ENCODE measurements at regions not wholly inside any gene's neighbourhood (a gene's known extent, or its start where the extent isn't known, plus 50 kb on each side); places are given as distances from the start of the nearest gene placed in this dataset.
"Not testable (repeated sequence)": the region's sequence is repeated elsewhere in the genome, so short reads cannot be mapped to it uniquely, and the experiment has no call there.

DNA sequence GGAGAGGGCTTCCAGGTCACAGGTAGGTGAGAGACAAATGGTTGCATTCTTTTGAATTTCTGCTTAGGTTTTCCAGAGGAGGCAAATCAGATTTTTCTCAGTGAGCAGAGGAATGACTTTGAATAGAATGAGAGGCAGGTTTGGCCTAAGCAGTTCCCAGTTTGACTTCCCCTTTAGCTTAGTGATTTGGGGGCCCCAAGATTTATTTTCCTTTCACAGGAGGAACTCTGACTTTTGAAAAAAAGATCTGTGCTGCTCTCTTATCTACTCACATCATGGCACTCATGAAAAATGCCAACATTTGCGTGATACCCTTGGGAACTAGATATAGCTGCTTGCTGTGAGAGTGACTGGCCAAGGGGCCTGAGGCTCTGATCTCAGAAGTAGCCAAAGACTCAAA, 58.0 kb upstream of the EVL start:
- Histone ChIP-seq H3K9me2 (ENCODE audit: insufficient read depth) (no peaks in the 10 kb centered on the region), H3K9me3 (ENCODE audit: low read depth) (peaks cover 7% of the 10 kb centered on the region), H3K4me1 (ENCODE audit: insufficient read depth) (peaks cover 1% of the 10 kb centered on the region; the same call in 1 of the 2 replicates), H3K4me3 (no peak overlapping the region), H3K4me2 (ENCODE audit: unreplicated experiment) (no peak overlapping the region), H3K36me3 (ENCODE audit: low read depth) (no peaks in the 10 kb centered on the region), H3K9ac (no peak overlapping the region), H3K27ac (no peak overlapping the region), H2AFZ (no peak overlapping the region), H4K20me1 (ENCODE audit: insufficient read depth) (no peaks in the 10 kb centered on the region), H3K27me3 (replicated peaks; ENCODE audit: insufficient read depth) (no peaks in the 10 kb centered on the region), H3K79me2 (ENCODE audit: insufficient read depth) (peaks cover 56% of the 10 kb centered on the region), H3F3A (ENCODE audit: insufficient read depth) (no peaks in the 10 kb centered on the region)
- no peak for TF ChIP-seq EZH2phosphoT487 (IDR thresholded peaks at IDR 0.05; ENCODE audit: insufficient read depth, low read depth)
- no peak for TF ChIP-seq EZH2 (IDR thresholded peaks at IDR 0.05; ENCODE audit: insufficient read depth, poor library complexity, severe bottlenecking)
- no peak for DNase-seq
- in situ Hi-C loops (cut with MboI): no loop called here
- WGBS, 2 experiments (ENCODE audit: low coverage in 1 of 2, low lambda C conversion rate in 2 of 2, missing lambda C conversion rate in 2 of 2): 94 to 95% methylated on average over 1 of the region's 1 CpG

DNA sequence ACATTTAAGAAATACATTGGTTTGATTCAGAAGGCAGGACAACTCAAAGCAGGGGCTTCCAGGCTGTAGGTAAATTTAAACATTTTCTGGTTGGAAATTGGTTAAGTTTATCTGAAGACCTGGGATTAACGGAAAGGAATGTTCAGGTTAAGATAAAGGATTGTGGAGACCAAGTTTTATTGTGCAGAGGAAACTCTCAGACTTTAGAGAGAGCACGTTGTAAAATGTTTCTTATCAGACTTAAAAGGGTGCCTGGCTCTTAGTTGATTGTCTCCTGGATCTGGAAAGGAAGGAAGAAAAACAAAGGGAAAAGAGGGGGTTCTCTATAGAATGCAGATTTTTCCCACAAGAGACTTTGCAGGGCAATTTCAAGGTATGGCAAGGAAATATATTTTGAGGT, 55.4 kb upstream of the EVL start:
- H3K27ac ChIP-seq; in situ Hi-C loops (cut with MboI); H3K27me3 ChIP-seq (replicated peaks; ENCODE audit: insufficient read depth); H3K9me3 ChIP-seq (ENCODE audit: low read depth); H3K4me3 ChIP-seq; H3K4me2 ChIP-seq (ENCODE audit: unreplicated experiment); H3K9me2 ChIP-seq (ENCODE audit: insufficient read depth); DNase-seq; H3K36me3 ChIP-seq (ENCODE audit: low read depth); H4K20me1 ChIP-seq (ENCODE audit: insufficient read depth); H2AFZ ChIP-seq; H3K9ac ChIP-seq; H3F3A ChIP-seq (ENCODE audit: insufficient read depth): not testable (repeated sequence)
- peaks cover 11% of the 10 kb centered on the region for H3K4me1 ChIP-seq (ENCODE audit: insufficient read depth)
- WGBS, 2 experiments (ENCODE audit: low coverage in 1 of 2, low lambda C conversion rate in 2 of 2, missing lambda C conversion rate in 2 of 2): 91 to 98% methylated on average over 2 of the region's 2 CpGs
- H3K79me2 ChIP-seq (ENCODE audit: insufficient read depth): peaks cover 62% of the 10 kb centered on the region

DNA sequence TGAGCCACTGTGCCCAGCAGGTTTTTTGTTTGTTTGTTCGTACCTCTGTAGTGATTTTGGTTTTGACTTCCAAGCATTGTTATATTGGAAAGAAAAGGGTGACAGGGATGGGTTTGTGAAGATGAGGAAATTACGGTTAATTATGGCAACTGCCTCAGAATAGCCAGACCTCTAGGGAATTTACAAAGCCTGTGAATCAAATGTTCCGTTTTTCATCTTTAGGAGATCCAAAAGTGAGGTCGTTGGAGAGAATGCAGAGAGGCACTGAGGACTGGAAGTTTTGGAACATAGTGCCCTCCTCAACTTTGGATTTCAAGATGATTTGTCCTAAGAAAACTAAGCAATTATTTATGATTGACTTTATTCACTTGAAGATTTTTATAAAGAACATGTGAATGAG, 54.5 kb upstream of the EVL start:
- Histone ChIP-seq H3K27me3 (replicated peaks; ENCODE audit: insufficient read depth) (no peaks in the 10 kb centered on the region), H2AFZ (no peak overlapping the region), H3K36me3 (ENCODE audit: low read depth) (no peaks in the 10 kb centered on the region), H3K79me2 (ENCODE audit: insufficient read depth) (peaks cover 65% of the 10 kb centered on the region), H3K9me2 (ENCODE audit: insufficient read depth) (no peaks in the 10 kb centered on the region), H3K4me2 (ENCODE audit: unreplicated experiment) (no peak overlapping the region), H3K4me3 (no peak overlapping the region), H3K4me1 (ENCODE audit: insufficient read depth) (peaks cover 11% of the 10 kb centered on the region), H4K20me1 (ENCODE audit: insufficient read depth) (no peaks in the 10 kb centered on the region), H3K27ac (no peak overlapping the region), H3K9me3 (ENCODE audit: low read depth) (no peaks in the 10 kb centered on the region), H3K9ac (no peak overlapping the region), H3F3A (ENCODE audit: insufficient read depth) (peaks cover 4% of the 10 kb centered on the region; the same call in 1 of the 2 replicates)
- 26 to 29% methylated on average over 4 of the region's 4 CpGs for WGBS, 2 experiments (ENCODE audit: low coverage in 1 of 2, low lambda C conversion rate in 2 of 2, missing lambda C conversion rate in 2 of 2)
- no peak for TF ChIP-seq EZH2 (IDR thresholded peaks at IDR 0.05; ENCODE audit: insufficient read depth, poor library complexity, severe bottlenecking)
- no peak for TF ChIP-seq EZH2phosphoT487 (IDR thresholded peaks at IDR 0.05; ENCODE audit: insufficient read depth, low read depth)
- peak; percentile 38 for DNase-seq
- in situ Hi-C loops (cut with MboI): no loop called here

DNA sequence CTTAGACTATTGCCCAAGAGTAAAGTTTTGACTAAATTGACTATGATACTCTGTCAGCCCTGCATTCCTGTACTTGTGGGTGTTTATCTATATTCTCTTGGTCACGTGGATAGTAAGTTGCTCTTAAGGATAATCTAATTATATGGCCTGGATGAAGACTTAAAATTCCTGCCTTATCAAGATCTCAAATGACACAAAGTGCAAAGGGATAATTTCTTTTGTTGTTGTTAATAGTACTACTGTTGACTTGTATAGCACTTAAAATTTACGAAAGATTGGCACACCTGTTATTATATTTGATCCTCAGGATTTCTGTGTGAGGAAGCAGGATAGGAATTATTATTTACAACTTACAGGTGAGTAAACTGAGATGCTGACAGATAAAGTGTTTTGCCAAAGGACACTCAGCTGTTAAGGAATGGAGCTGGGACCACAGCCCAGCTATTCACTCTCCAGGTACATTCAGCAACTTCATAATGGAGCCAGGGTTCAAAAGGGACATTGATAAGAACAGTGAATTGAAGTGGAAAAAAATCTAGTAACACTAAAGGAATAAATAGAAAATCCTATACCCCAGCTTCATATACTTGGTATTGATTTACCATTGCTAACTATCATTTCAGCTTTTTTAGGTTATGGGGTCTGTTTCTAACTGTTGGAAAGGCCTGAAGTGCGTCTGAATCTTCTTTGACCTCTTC, 53.4 kb upstream of the EVL start:
- Histone ChIP-seq H3K4me3 (no peak overlapping the region), H3K36me3 (ENCODE audit: low read depth) (no peaks in the 10 kb centered on the region), H3K9me2 (ENCODE audit: insufficient read depth) (no peaks in the 10 kb centered on the region), H3K9me3 (ENCODE audit: low read depth) (no peaks in the 10 kb centered on the region), H2AFZ (no peak overlapping the region), H4K20me1 (ENCODE audit: insufficient read depth) (no peaks in the 10 kb centered on the region), H3K4me1 (ENCODE audit: insufficient read depth) (peaks cover 11% of the 10 kb centered on the region), H3K79me2 (ENCODE audit: insufficient read depth) (peaks cover 70% of the 10 kb centered on the region), H3F3A (ENCODE audit: insufficient read depth) (peaks cover 4% of the 10 kb centered on the region; the same call in 1 of the 2 replicates), H3K4me2 (ENCODE audit: unreplicated experiment) (no peak overlapping the region), H3K9ac (no peak overlapping the region), H3K27ac (no peak overlapping the region), H3K27me3 (replicated peaks; ENCODE audit: insufficient read depth) (no peaks in the 10 kb centered on the region)
- no peak for TF ChIP-seq EZH2 (IDR thresholded peaks at IDR 0.05; ENCODE audit: insufficient read depth, poor library complexity, severe bottlenecking)
- TF ChIP-seq EZH2phosphoT487 (IDR thresholded peaks at IDR 0.05; ENCODE audit: insufficient read depth, low read depth): no peak
- WGBS, 2 experiments (ENCODE audit: low coverage in 1 of 2, low lambda C conversion rate in 2 of 2, missing lambda C conversion rate in 2 of 2): 95 to 98% methylated on average over 3 of the region's 3 CpGs
- DNase-seq: no peak
- in situ Hi-C loops (cut with MboI): no loop called here

Data from GM23248 (cell line).